ENCODE measurements at regions not wholly inside any gene's neighbourhood (a gene's known extent, or its start where the extent isn't known, plus 50 kb on each side); places are given as distances from the start of the nearest gene placed in this dataset.
"Not testable (repeated sequence)": the region's sequence is repeated elsewhere in the genome, so short reads cannot be mapped to it uniquely, and the experiment has no call there.

DNA sequence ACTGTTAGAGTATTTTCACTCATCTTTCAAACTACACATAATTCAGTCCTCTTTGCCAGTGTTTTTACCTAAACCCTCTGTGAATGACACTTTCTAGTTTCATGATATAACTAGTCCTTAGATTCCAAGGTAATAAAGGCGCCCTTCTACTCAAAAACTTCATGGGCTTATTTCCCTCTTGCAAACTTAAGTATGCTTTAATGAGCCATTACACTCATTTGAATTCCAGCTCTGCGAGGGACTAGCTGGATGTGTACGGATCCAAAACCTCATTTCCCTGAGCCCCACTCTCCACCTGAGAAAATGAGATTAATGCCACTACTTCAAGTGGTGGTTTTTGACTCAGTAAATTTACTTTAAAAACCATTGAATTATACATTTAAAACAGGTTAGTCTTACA lies 141.1 kb downstream of the NDUFA12 start:
- DNase-seq (ENCODE audit: low spot score), result no peak

GRCh38 chr12:94856324-94856723 lies 147.2 kb downstream of the NDUFA12 start:
- no peak for DNase-seq (ENCODE audit: low spot score)

- DNase-seq (ENCODE audit: low spot score), result no peak
These were observed 147.6 kb downstream of the NDUFA12 start for GRCh38 chr12:94855853-94856252.

DNA sequence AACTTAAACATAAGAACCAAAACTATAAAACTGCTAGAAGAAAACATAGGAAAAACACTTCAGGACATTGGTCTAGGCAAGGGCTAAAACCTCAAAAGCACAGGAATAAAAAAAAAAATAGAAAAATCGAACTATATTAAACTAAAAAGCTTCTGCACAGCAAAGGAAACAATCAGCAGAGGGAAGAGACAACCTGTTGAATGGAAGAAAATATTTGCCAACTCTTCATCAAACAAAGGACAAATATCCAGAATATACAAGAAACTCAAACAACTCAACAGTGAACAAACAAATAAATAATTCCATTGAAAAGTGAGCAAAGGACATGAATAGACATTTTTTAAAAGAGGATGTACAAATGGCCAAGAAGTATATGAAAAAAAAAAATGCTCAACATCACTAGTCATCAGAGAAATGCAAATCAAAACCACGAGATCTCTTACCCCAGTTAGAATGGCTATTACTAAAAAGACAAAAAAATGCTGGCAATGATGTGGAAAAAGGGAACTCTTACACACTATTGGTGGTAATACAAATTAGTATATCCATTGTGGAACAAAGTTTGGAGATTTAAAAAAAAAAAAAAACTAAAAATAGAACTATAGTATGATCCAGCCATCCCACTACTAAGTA lies 152.0 kb downstream of the NDUFA12 start:
- no peak for DNase-seq (ENCODE audit: low spot score)

- no peak for DNase-seq (ENCODE audit: low spot score)
These were observed 154.0 kb downstream of the NDUFA12 start for GRCh38 chr12:94849411-94849976.

GRCh38 chr12:94848966-94849365 lies 154.5 kb downstream of the NDUFA12 start:
- no peak for DNase-seq (ENCODE audit: low spot score)

DNA sequence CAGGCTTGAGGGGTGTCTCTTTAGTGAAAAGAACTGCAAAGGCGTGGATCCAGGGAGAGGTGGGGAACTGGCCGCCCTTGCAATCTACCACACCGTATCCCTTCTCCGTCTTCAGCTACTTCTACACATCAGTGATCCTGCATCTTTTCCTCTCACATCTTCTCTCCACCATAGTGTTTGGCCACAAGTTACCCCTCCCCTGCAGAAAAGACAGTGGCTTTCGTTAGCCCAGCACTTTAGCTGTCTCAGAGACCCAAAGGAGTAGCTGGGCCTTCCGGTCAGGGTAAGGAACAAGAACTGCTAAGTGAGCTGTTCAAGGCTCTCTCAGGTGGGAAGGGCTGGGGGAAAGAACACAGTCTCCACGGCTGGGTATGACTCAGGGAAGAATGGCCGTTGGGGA lies 158.4 kb downstream of the NDUFA12 start:
- DNase-seq (ENCODE audit: low spot score), result no peak

DNA sequence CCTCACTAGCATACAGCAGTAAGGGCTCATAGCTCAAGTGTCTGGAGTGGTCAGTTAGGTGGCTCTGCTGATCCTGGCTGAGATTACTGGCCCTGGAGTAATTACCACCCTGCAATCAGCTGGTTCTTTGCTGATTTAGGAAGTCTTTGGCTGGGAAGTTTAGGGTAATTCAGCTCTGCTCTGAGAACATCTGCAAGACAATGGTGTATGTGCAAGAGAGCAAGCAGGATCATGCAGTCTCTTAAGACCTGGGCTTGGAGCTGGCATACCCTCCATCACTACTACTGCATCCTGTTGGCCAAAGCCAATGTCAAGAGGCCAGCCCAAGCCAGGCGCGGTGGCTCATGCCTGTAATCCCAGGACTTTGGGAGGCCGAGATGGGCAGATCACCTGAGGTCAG lies 159.0 kb downstream of the NDUFA12 start:
- no peak for DNase-seq (ENCODE audit: low spot score)

DNA sequence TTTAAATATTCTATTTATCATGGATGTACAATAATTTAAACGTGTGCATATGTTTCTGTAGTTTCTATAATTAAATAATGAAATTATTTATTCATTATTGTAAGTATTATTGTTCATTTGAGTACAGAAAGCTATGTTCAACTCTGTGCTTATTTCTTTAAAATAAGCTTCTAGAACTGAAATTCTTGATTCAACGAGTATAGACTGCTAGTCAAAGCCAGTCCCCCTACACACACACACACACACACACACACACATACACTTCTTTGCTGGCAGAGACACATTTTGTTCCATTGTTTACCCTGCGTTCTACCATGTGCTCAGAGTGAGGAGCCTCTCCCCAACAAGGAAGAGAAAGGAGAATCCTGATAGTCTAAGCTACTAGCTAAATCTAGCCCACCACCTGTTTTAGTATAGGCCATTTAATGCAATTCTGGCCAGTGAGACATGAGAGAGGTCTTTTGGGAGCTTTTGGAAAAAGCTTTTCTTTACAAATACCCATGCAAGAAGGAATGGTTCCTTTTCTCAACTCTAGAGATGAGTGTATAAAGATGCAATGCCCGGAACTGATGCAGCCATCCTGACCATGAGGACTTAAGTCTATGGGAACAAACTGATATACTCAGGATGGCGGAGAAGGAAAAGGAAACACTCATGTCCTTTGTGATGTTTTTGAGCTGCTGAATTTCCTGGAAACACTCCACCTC lies 161.4 kb downstream of the NDUFA12 start:
- no peak for DNase-seq (ENCODE audit: low spot score)

DNA sequence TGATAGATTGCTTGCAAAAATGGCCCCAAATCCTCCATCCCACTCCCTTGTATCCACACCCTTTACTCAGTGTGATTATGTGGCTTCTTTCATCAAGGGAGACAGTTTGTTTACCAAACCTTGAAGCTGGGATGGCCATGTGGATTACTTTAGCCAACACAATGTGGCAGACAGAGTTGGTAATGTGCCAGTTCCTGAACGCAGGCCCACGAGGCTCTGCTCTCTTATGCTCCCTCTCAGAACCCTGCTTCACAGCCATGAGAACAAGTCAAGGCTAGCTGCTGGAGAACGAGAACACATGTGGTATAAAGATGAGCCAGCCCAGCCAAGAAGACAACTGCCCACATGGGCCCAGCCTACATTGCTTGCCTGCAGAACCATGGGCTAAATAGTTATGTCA lies 162.3 kb downstream of the NDUFA12 start:
- no peak for DNase-seq (ENCODE audit: low spot score)

DNA sequence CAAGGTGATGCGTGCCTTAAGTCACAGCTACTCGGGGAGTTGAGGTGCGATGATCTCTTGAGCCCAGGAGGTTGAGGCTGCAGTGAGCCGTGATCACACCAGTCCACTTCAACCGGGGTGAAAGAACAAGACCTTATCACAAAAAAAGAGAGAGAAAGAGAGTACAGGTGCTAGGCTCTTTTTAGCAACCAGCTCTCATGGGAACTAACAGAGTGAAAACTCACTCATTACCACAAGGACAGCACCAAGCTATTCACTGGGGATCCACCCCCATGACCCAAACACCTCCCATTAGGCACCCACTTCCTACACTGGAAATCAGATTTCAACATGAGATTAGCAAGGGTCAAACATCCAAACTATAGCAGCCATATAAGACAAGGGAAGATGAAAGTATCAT lies 164.2 kb downstream of the NDUFA12 start:
- DNase-seq (ENCODE audit: low spot score), result no peak

DNA sequence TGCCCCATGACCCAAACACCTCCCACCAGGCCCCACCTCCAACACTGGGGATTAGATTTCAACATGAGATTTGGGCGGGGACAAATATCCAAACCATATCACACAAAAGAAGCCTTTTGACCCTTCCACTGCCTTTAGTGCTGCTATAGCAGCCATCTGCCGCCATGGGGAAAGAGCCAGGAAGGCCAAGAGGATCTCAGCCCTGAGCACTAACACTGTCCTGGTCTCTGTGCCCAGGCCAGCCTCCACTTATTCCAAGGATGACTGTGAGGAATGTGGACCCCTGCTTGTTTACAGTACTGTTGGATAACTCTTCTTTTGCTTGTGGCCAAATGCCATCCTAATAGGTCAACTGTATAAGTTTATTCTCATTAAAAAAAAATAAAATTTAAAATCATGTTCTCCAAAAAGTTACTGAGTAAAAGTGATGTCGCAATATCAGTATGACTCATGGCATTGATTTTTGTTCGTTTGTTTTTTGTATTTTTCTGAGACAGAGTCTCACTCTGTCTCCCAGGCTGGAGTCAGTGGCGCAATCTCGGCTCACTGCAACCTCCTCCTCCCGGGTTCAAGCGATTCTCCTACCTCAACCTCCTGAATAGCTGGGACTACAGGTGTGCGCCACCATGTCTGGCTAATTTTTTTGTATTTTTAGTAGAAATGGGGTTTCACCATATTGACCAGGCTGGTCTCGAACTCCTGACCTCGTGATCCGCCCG lies 166.4 kb downstream of the NDUFA12 start:
- not testable (repeated sequence) for DNase-seq (ENCODE audit: low spot score)

DNA sequence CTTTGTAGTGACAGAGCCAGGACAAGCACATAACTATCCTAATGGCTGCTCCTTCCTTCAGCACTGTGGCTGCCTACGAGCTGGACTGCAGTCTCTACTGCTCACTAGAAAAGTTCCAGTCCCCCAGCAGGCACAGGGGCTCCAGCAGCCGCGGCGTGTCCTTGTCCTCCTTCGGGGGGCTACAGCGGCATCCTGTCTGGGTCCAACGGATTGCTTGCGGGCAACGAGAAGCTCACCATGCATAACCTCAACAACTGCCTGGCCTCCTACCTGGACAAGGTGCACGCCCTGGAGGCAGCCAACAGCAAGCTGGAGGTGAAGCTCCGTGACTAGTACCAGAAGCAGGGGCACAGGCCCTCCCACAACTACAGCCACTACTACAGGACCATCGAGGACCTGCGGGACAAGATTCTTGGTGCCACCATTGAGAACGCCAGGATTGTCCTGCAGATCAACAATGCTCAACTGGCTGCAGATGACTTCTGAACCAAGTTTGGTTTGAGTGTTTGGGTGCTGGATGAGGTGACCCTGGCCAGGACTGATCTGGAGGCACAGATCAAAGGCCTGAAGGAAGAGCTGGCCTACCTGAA lies 169.4 kb downstream of the NDUFA12 start:
- no peak for DNase-seq (ENCODE audit: low spot score)

GRCh38 chr12:94832780-94833681 lies 170.5 kb downstream of the NDUFA12 start:
- no peak for DNase-seq (ENCODE audit: low spot score)

DNA sequence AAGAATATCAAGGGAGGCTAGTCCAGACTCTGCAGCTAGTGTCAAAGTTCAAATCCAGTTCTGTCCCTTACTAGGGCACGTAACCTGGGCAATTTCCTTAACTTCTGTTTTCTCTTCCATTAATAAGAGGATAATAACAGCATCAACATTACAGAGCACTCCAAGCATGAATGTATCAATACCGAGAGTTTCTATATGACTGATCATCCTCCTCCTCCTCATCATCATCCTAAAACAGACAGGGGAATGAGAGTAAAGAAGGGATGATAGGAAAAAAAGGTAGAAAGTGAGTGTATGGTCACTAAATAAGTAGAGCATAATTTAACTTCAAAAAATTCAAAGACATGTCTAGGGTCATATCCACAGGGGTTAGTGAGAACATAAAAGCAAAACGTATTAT lies 171.4 kb downstream of the NDUFA12 start:
- DNase-seq (ENCODE audit: low spot score), result no peak

- DNase-seq (ENCODE audit: low spot score), result no peak
These were observed 172.3 kb downstream of the NDUFA12 start for GRCh38 chr12:94831081-94831751.

- no peak for DNase-seq (ENCODE audit: low spot score)
These were observed 173.9 kb downstream of the NDUFA12 start for GRCh38 chr12:94829552-94829951.

DNA sequence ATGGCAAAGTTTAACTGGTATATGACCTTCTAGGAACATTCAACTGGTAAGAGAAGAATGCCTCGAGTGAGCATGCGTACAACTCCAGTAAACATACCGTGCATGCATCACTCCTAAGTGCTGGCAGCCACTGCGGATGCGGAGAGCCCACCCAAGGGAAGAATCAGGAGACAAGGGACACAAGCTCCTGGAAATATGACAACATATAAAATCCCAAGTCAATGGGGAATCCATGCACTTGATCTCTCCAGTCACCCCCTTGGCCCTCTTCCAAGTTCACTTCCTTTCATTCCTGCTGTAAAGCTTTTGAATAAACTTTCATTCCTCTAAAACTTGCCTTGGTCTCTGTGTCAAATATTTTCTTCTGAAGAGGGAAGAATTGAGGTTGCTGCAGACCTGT lies 168.7 kb upstream of the TMCC3 start:
- DNase-seq (ENCODE audit: low spot score), result no peak

DNA sequence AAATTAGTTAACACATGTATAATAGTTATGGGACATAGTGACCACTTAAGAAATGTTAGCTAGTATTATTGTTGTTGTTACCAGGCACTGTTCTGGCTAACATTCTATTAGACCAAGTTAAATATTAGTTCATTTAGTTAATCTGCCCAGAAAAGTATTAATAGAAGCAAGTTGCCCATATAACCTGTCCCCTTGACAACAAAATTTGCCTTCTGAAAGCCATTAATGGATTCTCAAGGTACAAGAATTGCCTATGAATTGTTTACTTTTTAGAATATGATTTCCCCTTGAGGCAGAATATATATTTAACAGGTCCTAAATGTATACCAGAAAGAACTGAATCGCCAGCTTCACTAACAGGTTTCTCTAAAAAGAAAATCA lies 167.3 kb upstream of the TMCC3 start:
- no peak for DNase-seq (ENCODE audit: low spot score)

GRCh38 chr12:94817201-94817600 lies 166.8 kb upstream of the TMCC3 start:
- DNase-seq (ENCODE audit: low spot score), result not testable (repeated sequence)

DNA sequence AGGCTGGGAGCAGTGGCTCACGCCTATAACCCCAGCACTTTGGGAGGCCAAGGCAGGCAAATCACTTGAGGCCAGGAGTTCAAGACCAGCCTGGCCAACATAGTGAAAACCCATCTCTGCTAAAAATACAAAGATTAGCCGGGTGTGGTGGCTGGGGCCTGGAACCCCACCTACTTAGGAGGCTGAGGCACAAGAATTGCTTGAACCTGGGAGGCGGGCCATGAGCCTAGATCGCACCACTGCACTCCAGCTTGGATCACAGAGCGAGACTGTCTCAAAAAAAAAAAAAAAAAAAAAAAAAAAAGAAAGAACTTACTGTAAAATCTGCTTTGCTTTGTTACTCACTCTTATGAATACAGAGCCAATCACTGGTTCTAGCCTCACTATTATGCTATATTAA lies 166.4 kb upstream of the TMCC3 start:
- not testable (repeated sequence) for DNase-seq (ENCODE audit: low spot score)

Measured in LoVo (cell line).